CD4-positive, alpha-beta T cell (primary cell): ENCODE measurements at regions not wholly inside any gene's neighbourhood (a gene's known extent, or its start where the extent isn't known, plus 50 kb on each side); places are given as distances from the start of the nearest gene placed in this dataset.

Source experiments
- ATAC-seq: fragments of 200-7000 bp; cut with Tn5 transposase; one replicate; pipeline ENCODE4 v1.10.0; 2022; ENCODE audit warnings: mild to moderate bottlenecking; ENCODE audit not compliant: poor library complexity
- CTCF ChIA-PET: fragments of 350-600 bp; sonication (Branson Sonifier 250); formaldehyde crosslinking; loops from one replicate; lab custom pipeline; 2021; ENCODE audit warnings: antibody characterized with exemption, inconsistent platforms; lab: Charles Lee
- POLR2A ChIA-PET: fragments of 350-600 bp; sonication (Branson Sonifier 250); formaldehyde crosslinking; loops from one replicate; lab custom pipeline; 2021; ENCODE audit warnings: antibody characterized with exemption, inconsistent platforms; lab: Charles Lee
- DNase-seq, 14 experiments: peaks; one replicate each; pipeline ENCODE4 v3.0.0-alpha.2; 2013 to 2020; ENCODE audit warnings: mixed read lengths in 2 of 14
- H3K27ac ChIP-seq, 2 donors: one replicate each; pipeline versions ENCODE4 v1.5.1 to v1.7.0; 2013; ENCODE audit warnings: low read length in 2 of 2, low read depth in 1 of 2, mild to moderate bottlenecking in 1 of 2
- H3K27me3 ChIP-seq, 2 experiments: 1 replicate in 1 of 2; 2 replicates in 1 of 2; pipeline versions ENCODE4 v1.6.1 to v1.7.0; 2013; ENCODE audit warnings: low read length in 2 of 2, control low read depth in 1 of 2, mild to moderate bottlenecking in 1 of 2, moderate library complexity in 1 of 2; ENCODE audit not compliant: insufficient read depth in 2 of 2, control insufficient read depth in 1 of 2
- H3K36me3 ChIP-seq: one replicate; pipeline ENCODE4 v1.6.1; 2013; ENCODE audit warnings: low read length, control low read depth; ENCODE audit not compliant: insufficient read depth
- H3K4me1 ChIP-seq: one replicate; pipeline ENCODE4 v1.6.1; 2013; ENCODE audit warnings: low read length, control low read depth; ENCODE audit not compliant: insufficient read depth
- H3K4me3 ChIP-seq: one replicate; pipeline ENCODE4 v1.5.1; 2013; ENCODE audit warnings: mild to moderate bottlenecking, low read length, moderate library complexity
- H3K9me3 ChIP-seq, 2 experiments: 1 replicate in 1 of 2; 2 replicates in 1 of 2; pipeline versions ENCODE4 v1.6.1 to v1.7.0; 2013; ENCODE audit warnings: low read length in 2 of 2, mild to moderate bottlenecking in 2 of 2, control low read depth in 1 of 2, moderate library complexity in 1 of 2; ENCODE audit not compliant: control insufficient read depth in 1 of 2, insufficient read depth in 1 of 2
- H3K27ac Mint-ChIP-seq: one replicate; pipeline ENCODE4 v1.8.0; 2020; ENCODE audit warnings: mixed read lengths
- H3K27me3 Mint-ChIP-seq: one replicate; pipeline ENCODE4 v1.8.0; 2021; ENCODE audit warnings: mixed read lengths
- H3K36me3 Mint-ChIP-seq: one replicate; pipeline ENCODE4 v1.8.0; 2021; ENCODE audit warnings: low read depth, mixed read lengths
- H3K4me1 Mint-ChIP-seq: one replicate; pipeline ENCODE4 v1.8.0; 2021; ENCODE audit warnings: low read depth, mixed read lengths
- H3K4me3 Mint-ChIP-seq: one replicate; pipeline ENCODE4 v1.8.0; 2020; ENCODE audit warnings: mild to moderate bottlenecking, mixed read lengths
- H3K9me3 Mint-ChIP-seq: one replicate; pipeline ENCODE4 v1.8.0; 2020; ENCODE audit warnings: mixed read lengths
- intact Hi-C, 2 experiments: fragments of 100-400 bp; cut with DNase I in 1 of 2; cut with micrococcal nuclease in 1 of 2; formaldehyde crosslinking; loops; one replicate each; pipeline versions ENCODE4 v1.15.1 to v1.9.0; 2023 to 2025; cut with DNase I, micrococcal nuclease
- TF ChIP-seq, protein P1 (sequence below): fragments of 200-600 bp; IDR thresholded peaks from one replicate; pipeline ENCODE4 v1.8.0; 2022; ENCODE audit warnings: antibody characterized with exemption, mild to moderate bottlenecking

DNA sequence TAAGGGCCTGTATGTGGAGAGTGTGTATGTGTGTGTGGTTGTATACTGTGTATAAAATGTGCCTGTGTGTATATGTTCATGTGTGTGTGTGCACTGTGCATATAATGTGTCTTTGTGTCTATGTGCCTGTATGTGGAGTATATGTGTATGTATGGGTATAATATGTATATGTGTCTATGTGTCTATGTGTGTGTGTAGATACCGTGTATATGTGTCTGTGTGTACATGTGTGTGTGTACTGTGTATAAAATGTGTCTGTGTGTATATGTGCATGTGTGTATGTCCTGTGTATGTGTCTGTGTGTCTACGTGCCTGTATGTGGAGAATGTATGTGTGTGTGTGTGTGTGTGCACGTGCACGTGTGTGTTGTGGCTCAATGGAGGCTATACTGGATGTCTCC lies 200.4 kb upstream of the ZFHX3 start:
- Mint-ChIP-seq H3K27me3 (no peaks in the 10 kb centered on the region), H3K4me1 (no peaks in the 10 kb centered on the region), H3K4me3 (no peak overlapping the region), H3K9me3 (no peaks in the 10 kb centered on the region), H3K27ac (no peak overlapping the region), H3K36me3 (no peaks in the 10 kb centered on the region)
- ChIA-PET CTCF (no interaction called here), POLR2A (no interaction called here)
- no peak overlapping the region for H3K27ac ChIP-seq
- H3K4me1 ChIP-seq = no peaks in the 10 kb centered on the region
- no peak overlapping the region for H3K4me3 ChIP-seq
- no peaks in the 10 kb centered on the region for H3K36me3 ChIP-seq
- intact Hi-C loops = no loop called here
- ATAC-seq (no peak), DNase-seq (no peak)
- TF ChIP-seq, protein P1, sequence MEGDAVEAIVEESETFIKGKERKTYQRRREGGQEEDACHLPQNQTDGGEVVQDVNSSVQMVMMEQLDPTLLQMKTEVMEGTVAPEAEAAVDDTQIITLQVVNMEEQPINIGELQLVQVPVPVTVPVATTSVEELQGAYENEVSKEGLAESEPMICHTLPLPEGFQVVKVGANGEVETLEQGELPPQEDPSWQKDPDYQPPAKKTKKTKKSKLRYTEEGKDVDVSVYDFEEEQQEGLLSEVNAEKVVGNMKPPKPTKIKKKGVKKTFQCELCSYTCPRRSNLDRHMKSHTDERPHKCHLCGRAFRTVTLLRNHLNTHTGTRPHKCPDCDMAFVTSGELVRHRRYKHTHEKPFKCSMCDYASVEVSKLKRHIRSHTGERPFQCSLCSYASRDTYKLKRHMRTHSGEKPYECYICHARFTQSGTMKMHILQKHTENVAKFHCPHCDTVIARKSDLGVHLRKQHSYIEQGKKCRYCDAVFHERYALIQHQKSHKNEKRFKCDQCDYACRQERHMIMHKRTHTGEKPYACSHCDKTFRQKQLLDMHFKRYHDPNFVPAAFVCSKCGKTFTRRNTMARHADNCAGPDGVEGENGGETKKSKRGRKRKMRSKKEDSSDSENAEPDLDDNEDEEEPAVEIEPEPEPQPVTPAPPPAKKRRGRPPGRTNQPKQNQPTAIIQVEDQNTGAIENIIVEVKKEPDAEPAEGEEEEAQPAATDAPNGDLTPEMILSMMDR = no peak
- peaks cover 0 to 5% of the 10 kb centered on the region in 2 experiments for H3K9me3 ChIP-seq
- no peaks in the 10 kb centered on the region for H3K27me3 ChIP-seq

GRCh38 chr16:73240920-73241319 lies 193.0 kb upstream of the ZFHX3 start:
- no peak for ATAC-seq
- intact Hi-C loops = no loop called here
- Mint-ChIP-seq H3K9me3 (no peaks in the 10 kb centered on the region), H3K27me3 (no peaks in the 10 kb centered on the region), H3K4me1 (no peaks in the 10 kb centered on the region), H3K36me3 (no peaks in the 10 kb centered on the region), H3K4me3 (no peak overlapping the region), H3K27ac (no peak overlapping the region)
- ChIA-PET CTCF (no interaction called here), POLR2A (no interaction called here)
- no peak for DNase-seq
- no peak overlapping the region for H3K4me3 ChIP-seq
- H3K27ac ChIP-seq = no peak overlapping the region
- H3K9me3 ChIP-seq = no peaks in the 10 kb centered on the region
- no peaks in the 10 kb centered on the region for H3K27me3 ChIP-seq
- H3K4me1 ChIP-seq = no peaks in the 10 kb centered on the region
- H3K36me3 ChIP-seq = no peaks in the 10 kb centered on the region
- TF ChIP-seq, protein P1 = no peak

GRCh38 chr16:73237601-73238000 lies 189.7 kb upstream of the ZFHX3 start:
- no peaks in the 10 kb centered on the region for H3K36me3 Mint-ChIP-seq
- H3K9me3 ChIP-seq = peaks cover 0 to 4% of the 10 kb centered on the region in 2 experiments
- H3K4me3 ChIP-seq = no peak overlapping the region
- intact Hi-C loops = no loop called here
- no peaks in the 10 kb centered on the region for H3K4me1 ChIP-seq
- ChIA-PET POLR2A (no interaction called here), CTCF (no interaction called here)
- no peak overlapping the region for H3K27ac ChIP-seq
- no peak for ATAC-seq
- no peaks in the 10 kb centered on the region for H3K9me3 Mint-ChIP-seq
- TF ChIP-seq, protein P1 = no peak
- no peaks in the 10 kb centered on the region for H3K4me1 Mint-ChIP-seq
- no peak overlapping the region for H3K27ac Mint-ChIP-seq
- DNase-seq = no peak
- no peak overlapping the region for H3K4me3 Mint-ChIP-seq
- H3K36me3 ChIP-seq = no peaks in the 10 kb centered on the region
- H3K27me3 ChIP-seq = no peaks in the 10 kb centered on the region
- no peaks in the 10 kb centered on the region for H3K27me3 Mint-ChIP-seq
